ENCODE measurements at regions not wholly inside any gene's neighbourhood (a gene's known extent, or its start where the extent isn't known, plus 50 kb on each side); places are given as distances from the start of the nearest gene placed in this dataset.

DNA sequence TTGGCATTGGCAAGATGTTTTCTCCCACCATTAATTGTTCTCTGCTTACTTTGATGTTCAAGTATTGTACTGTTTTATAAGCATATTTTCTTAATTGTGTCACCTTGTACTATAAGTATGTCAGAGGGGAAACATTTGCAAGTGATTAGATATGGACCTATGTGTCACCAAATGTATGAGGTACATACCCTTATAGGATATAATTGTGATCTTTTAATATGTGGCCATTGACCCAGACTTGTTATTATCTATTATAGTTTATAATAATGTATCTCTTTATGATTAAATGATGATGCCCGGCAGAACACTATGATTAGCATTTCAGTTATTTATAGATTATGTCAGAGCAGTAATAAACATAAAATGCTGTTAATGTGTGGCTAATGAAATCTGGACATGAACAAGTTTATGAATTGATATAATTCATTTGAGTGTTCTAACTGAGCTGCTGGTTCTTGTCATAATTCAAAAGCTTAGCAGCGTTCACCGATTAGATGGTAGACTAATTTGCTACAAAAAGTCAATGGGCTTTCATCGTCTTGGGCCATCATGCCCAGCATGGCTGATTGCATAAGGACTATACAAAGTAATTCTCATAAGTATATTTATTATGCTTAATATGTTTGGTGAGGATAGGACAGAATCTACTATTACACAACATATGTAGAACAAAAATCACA lies 480.9 kb upstream of the FANCL start:
- Histone ChIP-seq H3K79me2 (ENCODE audit: insufficient read depth, low read length) (no peaks in the 10 kb centered on the region), H3K27me3 (ENCODE audit: insufficient read depth, low read length, poor library complexity) (no peaks in the 10 kb centered on the region), H3K9ac (ENCODE audit: low read depth, low read length) (no peak overlapping the region), H2AFZ (ENCODE audit: low read depth, low read length) (no peak overlapping the region), H3K9me3 (ENCODE audit: insufficient read depth, low read length, severe bottlenecking) (no peaks in the 10 kb centered on the region), H3K27ac (ENCODE audit: low read length) (no peak overlapping the region), H3K4me1 (ENCODE audit: insufficient read depth, low read length) (no peaks in the 10 kb centered on the region), H3K4me3 (ENCODE audit: low read depth in 1 of 2, low read length in 2 of 2) (no peak overlapping the region), H3K36me3 (ENCODE audit: insufficient read depth, low read length) (no peaks in the 10 kb centered on the region), H4K20me1 (ENCODE audit: insufficient read depth, low read length) (no peaks in the 10 kb centered on the region), H3K4me2 (ENCODE audit: insufficient read depth, low read length) (no peak overlapping the region)
- TF ChIP-seq, protein P1, sequence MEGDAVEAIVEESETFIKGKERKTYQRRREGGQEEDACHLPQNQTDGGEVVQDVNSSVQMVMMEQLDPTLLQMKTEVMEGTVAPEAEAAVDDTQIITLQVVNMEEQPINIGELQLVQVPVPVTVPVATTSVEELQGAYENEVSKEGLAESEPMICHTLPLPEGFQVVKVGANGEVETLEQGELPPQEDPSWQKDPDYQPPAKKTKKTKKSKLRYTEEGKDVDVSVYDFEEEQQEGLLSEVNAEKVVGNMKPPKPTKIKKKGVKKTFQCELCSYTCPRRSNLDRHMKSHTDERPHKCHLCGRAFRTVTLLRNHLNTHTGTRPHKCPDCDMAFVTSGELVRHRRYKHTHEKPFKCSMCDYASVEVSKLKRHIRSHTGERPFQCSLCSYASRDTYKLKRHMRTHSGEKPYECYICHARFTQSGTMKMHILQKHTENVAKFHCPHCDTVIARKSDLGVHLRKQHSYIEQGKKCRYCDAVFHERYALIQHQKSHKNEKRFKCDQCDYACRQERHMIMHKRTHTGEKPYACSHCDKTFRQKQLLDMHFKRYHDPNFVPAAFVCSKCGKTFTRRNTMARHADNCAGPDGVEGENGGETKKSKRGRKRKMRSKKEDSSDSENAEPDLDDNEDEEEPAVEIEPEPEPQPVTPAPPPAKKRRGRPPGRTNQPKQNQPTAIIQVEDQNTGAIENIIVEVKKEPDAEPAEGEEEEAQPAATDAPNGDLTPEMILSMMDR (IDR thresholded peaks at IDR 0.05; ENCODE audit: borderline replicate concordance, extremely low read depth, low read length, poor library complexity, severe bottlenecking), result no peak
- TF ChIP-seq EZH2 (IDR thresholded peaks at IDR 0.05; ENCODE audit: borderline replicate concordance, low read depth, low read length, severe bottlenecking), result no peak
- DNase-seq (no peak), ATAC-seq (ENCODE audit: insufficient read depth, low read depth) (no peak)

GRCh38 chr2:58720770-58721697 lies 479.9 kb upstream of the FANCL start:
- no peak overlapping the region for H2AFZ ChIP-seq (ENCODE audit: low read depth, low read length)
- TF ChIP-seq EZH2 (IDR thresholded peaks at IDR 0.05; ENCODE audit: borderline replicate concordance, low read depth, low read length, severe bottlenecking), result no peak
- no peaks in the 10 kb centered on the region for H3K4me1 ChIP-seq (ENCODE audit: insufficient read depth, low read length)
- H3K9ac ChIP-seq (ENCODE audit: low read depth, low read length), result no peak overlapping the region
- ATAC-seq (ENCODE audit: insufficient read depth, low read depth) (no peak), DNase-seq (no peak)
- H3K4me3 ChIP-seq (ENCODE audit: low read depth in 1 of 2, low read length in 2 of 2), result no peak overlapping the region
- H3K36me3 ChIP-seq (ENCODE audit: insufficient read depth, low read length), result no peaks in the 10 kb centered on the region
- H3K27me3 ChIP-seq (ENCODE audit: insufficient read depth, low read length, poor library complexity), result no peaks in the 10 kb centered on the region
- no peaks in the 10 kb centered on the region for H3K9me3 ChIP-seq (ENCODE audit: insufficient read depth, low read length, severe bottlenecking)
- H3K4me2 ChIP-seq (ENCODE audit: insufficient read depth, low read length), result no peak overlapping the region
- no peak overlapping the region for H3K27ac ChIP-seq (ENCODE audit: low read length)
- H4K20me1 ChIP-seq (ENCODE audit: insufficient read depth, low read length), result no peaks in the 10 kb centered on the region
- H3K79me2 ChIP-seq (ENCODE audit: insufficient read depth, low read length), result no peaks in the 10 kb centered on the region

- TF ChIP-seq, protein P1 (IDR thresholded peaks at IDR 0.05; ENCODE audit: borderline replicate concordance, extremely low read depth, low read length, poor library complexity, severe bottlenecking), result no peak
- no peak for TF ChIP-seq EZH2 (IDR thresholded peaks at IDR 0.05; ENCODE audit: borderline replicate concordance, low read depth, low read length, severe bottlenecking)
- Histone ChIP-seq H3K79me2 (ENCODE audit: insufficient read depth, low read length) (no peaks in the 10 kb centered on the region), H3K4me3 (ENCODE audit: low read depth in 1 of 2, low read length in 2 of 2) (no peak overlapping the region), H3K36me3 (ENCODE audit: insufficient read depth, low read length) (no peaks in the 10 kb centered on the region), H3K27ac (ENCODE audit: low read length) (no peak overlapping the region), H3K9me3 (ENCODE audit: insufficient read depth, low read length, severe bottlenecking) (no peaks in the 10 kb centered on the region), H3K4me2 (ENCODE audit: insufficient read depth, low read length) (no peak overlapping the region), H3K27me3 (ENCODE audit: insufficient read depth, low read length, poor library complexity) (no peaks in the 10 kb centered on the region), H3K4me1 (ENCODE audit: insufficient read depth, low read length) (no peaks in the 10 kb centered on the region), H2AFZ (ENCODE audit: low read depth, low read length) (no peak overlapping the region), H3K9ac (ENCODE audit: low read depth, low read length) (no peak overlapping the region), H4K20me1 (ENCODE audit: insufficient read depth, low read length) (no peaks in the 10 kb centered on the region)
- DNase-seq (no peak), ATAC-seq (ENCODE audit: insufficient read depth, low read depth) (no peak)
These were observed 479.1 kb upstream of the FANCL start for GRCh38 chr2:58720033-58720769.
